ENCODE measurements at regions not wholly inside any gene's neighbourhood (a gene's known extent, or its start where the extent isn't known, plus 50 kb on each side); places are given as distances from the start of the nearest gene placed in this dataset.

DNA sequence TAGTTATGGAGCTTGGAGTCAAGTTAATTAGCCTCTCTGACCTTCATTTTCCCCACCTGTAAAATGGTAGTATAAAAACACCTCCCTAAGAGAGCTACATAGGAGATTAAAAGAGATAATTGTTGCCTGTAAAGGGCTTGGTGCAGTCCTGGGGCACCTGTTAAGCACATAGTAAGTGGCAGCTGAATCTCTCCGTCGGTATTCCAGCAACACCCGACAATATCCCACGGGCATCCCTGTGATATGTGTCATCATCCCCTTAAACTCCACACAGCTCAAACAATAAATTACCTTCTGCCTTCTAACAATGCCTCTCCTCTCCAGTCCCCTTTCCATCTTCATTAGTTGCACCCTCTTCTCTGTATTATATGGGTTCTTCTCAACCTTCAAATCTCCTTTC lies 121.5 kb downstream of the C11orf91 start:
- Histone ChIP-seq H3K4me1 (ENCODE audit: control insufficient read depth, insufficient read depth, low read length) (no peaks in the 10 kb centered on the region), H3K4me3 (ENCODE audit: low read length) (no peak overlapping the region), H3K9me3 (ENCODE audit: control insufficient read depth, low read length) (no peaks in the 10 kb centered on the region), H3K36me3 (ENCODE audit: control insufficient read depth, insufficient read depth, low read length, severe bottlenecking) (peaks cover 4% of the 10 kb centered on the region), H3K9ac (ENCODE audit: low read length) (no peak overlapping the region), H3K27me3 (replicated peaks; ENCODE audit: control insufficient read depth, insufficient read depth, low read length) (no peaks in the 10 kb centered on the region)
- no peak for DNase-seq (ENCODE audit: low read depth)

GRCh38 chr11:33577204-33577603 lies 123.4 kb downstream of the C11orf91 start:
- Histone ChIP-seq H3K27me3 (replicated peaks; ENCODE audit: control insufficient read depth, insufficient read depth, low read length) (no peaks in the 10 kb centered on the region), H3K36me3 (ENCODE audit: control insufficient read depth, insufficient read depth, low read length, severe bottlenecking) (peaks cover 7% of the 10 kb centered on the region), H3K4me3 (ENCODE audit: low read length) (no peak overlapping the region), H3K4me1 (ENCODE audit: control insufficient read depth, insufficient read depth, low read length) (no peaks in the 10 kb centered on the region), H3K9ac (ENCODE audit: low read length) (no peak overlapping the region), H3K9me3 (ENCODE audit: control insufficient read depth, low read length) (peaks cover 3% of the 10 kb centered on the region)
- DNase-seq (ENCODE audit: low read depth) = no peak

DNA sequence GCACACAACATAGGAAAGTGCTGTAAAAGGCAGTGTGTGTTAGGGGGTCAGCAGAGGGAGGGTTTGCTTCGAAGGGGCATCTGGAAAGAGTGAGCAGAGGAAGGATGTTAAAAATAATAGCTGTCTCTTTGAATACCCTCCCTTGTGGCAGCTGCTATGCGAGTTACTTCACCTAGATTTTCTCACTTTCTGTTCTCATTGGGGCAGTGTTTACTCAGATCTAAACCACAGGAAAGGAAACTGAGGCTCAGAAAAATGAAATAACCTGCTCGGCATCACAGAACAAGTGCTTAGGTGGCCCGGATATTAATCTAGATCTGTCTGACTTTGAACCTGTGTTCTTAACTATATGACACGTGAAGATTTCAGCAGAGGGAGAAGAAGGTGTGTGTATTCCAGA lies 125.3 kb downstream of the C11orf91 start:
- no peaks in the 10 kb centered on the region for H3K4me1 ChIP-seq (ENCODE audit: control insufficient read depth, insufficient read depth, low read length)

DNA sequence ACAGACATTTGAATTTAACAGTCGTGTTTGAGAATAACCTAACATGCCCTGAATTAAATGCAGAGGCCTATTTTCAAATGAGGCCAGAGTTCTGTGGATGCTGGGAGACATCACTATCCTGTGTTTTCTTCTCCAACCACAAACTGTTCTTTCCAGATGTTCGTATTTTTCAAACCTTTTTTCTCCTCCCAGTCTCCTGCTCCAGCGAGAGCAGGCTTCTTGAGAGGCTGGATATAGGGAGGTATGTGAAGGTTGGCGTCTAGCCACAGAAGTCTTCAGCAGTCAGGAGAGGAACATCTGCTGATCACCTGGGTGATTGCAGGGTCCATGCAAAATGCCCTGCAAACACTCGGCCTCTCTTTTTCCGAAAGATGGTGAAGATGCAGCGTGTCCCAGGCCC lies 126.3 kb downstream of the C11orf91 start:
- Histone ChIP-seq H3K9me3 (ENCODE audit: control insufficient read depth, low read length) (peaks cover 3% of the 10 kb centered on the region), H3K27me3 (replicated peaks; ENCODE audit: control insufficient read depth, insufficient read depth, low read length) (no peaks in the 10 kb centered on the region), H3K36me3 (ENCODE audit: control insufficient read depth, insufficient read depth, low read length, severe bottlenecking) (peaks cover 9% of the 10 kb centered on the region), H3K4me1 (ENCODE audit: control insufficient read depth, insufficient read depth, low read length) (no peaks in the 10 kb centered on the region), H3K9ac (ENCODE audit: low read length) (no peak overlapping the region), H3K4me3 (ENCODE audit: low read length) (no peak overlapping the region)
- DNase-seq (ENCODE audit: low read depth) = no peak

More for the DNA sequence above, 125.3 kb downstream of the C11orf91 start:
- Histone ChIP-seq H3K9ac (ENCODE audit: low read length) (no peak overlapping the region), H3K9me3 (ENCODE audit: control insufficient read depth, low read length) (peaks cover 3% of the 10 kb centered on the region), H3K27me3 (replicated peaks; ENCODE audit: control insufficient read depth, insufficient read depth, low read length) (no peaks in the 10 kb centered on the region), H3K36me3 (ENCODE audit: control insufficient read depth, insufficient read depth, low read length, severe bottlenecking) (peaks cover 7% of the 10 kb centered on the region), H3K4me3 (ENCODE audit: low read length) (no peak overlapping the region)
- DNase-seq (ENCODE audit: low read depth) = no peak

DNA sequence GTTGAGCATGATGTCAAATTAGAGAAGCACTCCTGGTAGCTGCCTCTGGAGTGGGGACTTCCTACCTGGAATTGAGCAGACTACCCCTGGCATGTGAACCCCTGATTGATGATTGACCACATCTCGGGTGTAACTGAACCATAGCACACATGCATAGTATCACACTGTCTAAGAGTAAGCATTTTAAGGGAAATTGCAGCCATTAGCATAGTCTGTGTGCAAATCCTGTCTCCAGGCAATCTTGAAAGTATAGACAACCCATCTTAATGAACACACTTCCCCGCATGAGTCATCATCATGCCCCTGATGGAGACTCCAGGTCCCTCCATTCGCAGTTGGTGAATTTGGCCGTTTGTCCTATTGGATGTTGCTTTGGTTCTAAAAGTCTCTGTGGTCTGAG lies 131.3 kb downstream of the C11orf91 start:
- H3K4me3 ChIP-seq (ENCODE audit: low read length) = no peak overlapping the region
- no peak overlapping the region for H3K9ac ChIP-seq (ENCODE audit: low read length)
- peaks cover 13% of the 10 kb centered on the region for H3K36me3 ChIP-seq (ENCODE audit: control insufficient read depth, insufficient read depth, low read length, severe bottlenecking)
- no peak for DNase-seq (ENCODE audit: low read depth)
- no peaks in the 10 kb centered on the region for H3K4me1 ChIP-seq (ENCODE audit: control insufficient read depth, insufficient read depth, low read length)
- H3K27me3 ChIP-seq (replicated peaks; ENCODE audit: control insufficient read depth, insufficient read depth, low read length) = no peaks in the 10 kb centered on the region
- peaks cover 3% of the 10 kb centered on the region for H3K9me3 ChIP-seq (ENCODE audit: control insufficient read depth, low read length)

DNA sequence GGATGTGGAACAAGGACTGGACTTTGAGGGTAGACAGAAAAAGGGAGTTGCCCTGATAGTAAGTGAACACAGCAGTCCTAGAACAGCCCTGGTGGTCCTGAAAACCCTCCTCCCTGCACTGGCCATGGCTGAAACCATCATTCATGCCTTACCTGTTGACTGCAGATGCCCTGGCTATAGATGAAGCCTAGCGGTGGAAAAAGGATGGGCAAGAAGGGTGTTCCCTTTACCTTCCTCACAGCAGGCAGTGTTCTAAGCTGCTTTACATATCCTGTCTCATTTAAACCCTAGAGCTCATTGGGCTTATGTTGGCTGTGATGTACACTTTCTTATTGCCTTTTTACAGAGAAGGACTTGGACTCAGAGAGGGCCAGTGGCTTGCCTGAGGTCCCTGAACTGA lies 133.6 kb downstream of the C11orf91 start:
- DNase-seq (ENCODE audit: low read depth) = no peak
- no peak overlapping the region for H3K4me3 ChIP-seq (ENCODE audit: low read length)
- no peaks in the 10 kb centered on the region for H3K4me1 ChIP-seq (ENCODE audit: control insufficient read depth, insufficient read depth, low read length)
- H3K36me3 ChIP-seq (ENCODE audit: control insufficient read depth, insufficient read depth, low read length, severe bottlenecking) = peaks cover 6% of the 10 kb centered on the region
- no peak overlapping the region for H3K9ac ChIP-seq (ENCODE audit: low read length)
- H3K9me3 ChIP-seq (ENCODE audit: control insufficient read depth, low read length) = no peaks in the 10 kb centered on the region
- no peaks in the 10 kb centered on the region for H3K27me3 ChIP-seq (replicated peaks; ENCODE audit: control insufficient read depth, insufficient read depth, low read length)

GRCh38 chr11:33564856-33565453 lies 135.7 kb downstream of the C11orf91 start:
- no peak for DNase-seq (ENCODE audit: low read depth)
- H3K4me1 ChIP-seq (ENCODE audit: control insufficient read depth, insufficient read depth, low read length) = no peaks in the 10 kb centered on the region
- H3K4me3 ChIP-seq (ENCODE audit: low read length) = no peak overlapping the region
- H3K9me3 ChIP-seq (ENCODE audit: control insufficient read depth, low read length) = no peaks in the 10 kb centered on the region
- H3K27me3 ChIP-seq (replicated peaks; ENCODE audit: control insufficient read depth, insufficient read depth, low read length) = no peaks in the 10 kb centered on the region
- H3K36me3 ChIP-seq (ENCODE audit: control insufficient read depth, insufficient read depth, low read length, severe bottlenecking) = peaks cover 11% of the 10 kb centered on the region
- H3K9ac ChIP-seq (ENCODE audit: low read length) = no peak overlapping the region

DNA sequence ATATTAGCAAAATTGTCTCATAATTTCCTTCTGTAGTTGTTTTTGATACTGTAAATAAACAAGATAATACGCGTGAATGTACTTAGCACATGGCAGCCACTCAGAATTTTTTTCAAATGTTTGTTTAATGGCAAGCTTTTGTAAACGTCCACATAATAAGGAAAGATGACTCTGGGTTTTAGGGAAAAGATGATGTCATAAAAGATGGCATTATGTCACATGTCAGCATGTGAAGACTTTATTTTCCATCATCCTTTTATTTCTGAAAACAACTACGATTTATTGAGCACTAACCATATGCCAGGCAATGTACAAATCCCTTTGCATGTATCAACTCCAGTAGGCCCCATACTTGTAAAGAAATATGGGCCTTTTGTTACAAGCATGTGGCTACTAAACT lies 139.9 kb downstream of the C11orf91 start:
- H3K9ac ChIP-seq (ENCODE audit: low read length) = no peak overlapping the region
- no peak for DNase-seq (ENCODE audit: low read depth)
- H3K27me3 ChIP-seq (replicated peaks; ENCODE audit: control insufficient read depth, insufficient read depth, low read length) = no peaks in the 10 kb centered on the region
- no peak overlapping the region for H3K4me3 ChIP-seq (ENCODE audit: low read length)
- peaks cover 5% of the 10 kb centered on the region for H3K36me3 ChIP-seq (ENCODE audit: control insufficient read depth, insufficient read depth, low read length, severe bottlenecking)
- peaks cover 5% of the 10 kb centered on the region for H3K4me1 ChIP-seq (ENCODE audit: control insufficient read depth, insufficient read depth, low read length)
- no peaks in the 10 kb centered on the region for H3K9me3 ChIP-seq (ENCODE audit: control insufficient read depth, low read length)

DNA sequence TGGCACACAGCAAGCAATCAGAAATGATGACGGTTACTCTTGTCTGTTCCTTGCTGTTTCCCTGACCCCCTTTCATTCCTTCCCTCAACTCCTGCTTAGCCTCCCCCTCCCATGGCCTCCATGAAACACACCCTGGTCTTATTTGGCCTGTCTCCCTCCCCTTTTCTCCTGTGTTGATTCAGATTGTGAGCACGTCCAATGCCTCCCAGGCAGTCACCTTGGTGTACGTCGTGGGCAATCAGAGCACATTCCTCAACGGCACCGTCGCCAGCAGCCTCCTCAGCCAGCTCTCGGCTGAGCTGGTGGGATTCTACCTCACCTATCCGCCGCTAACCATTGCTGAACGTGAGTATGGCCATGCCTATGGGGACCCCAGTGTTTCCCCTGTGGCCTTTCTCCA lies 141.1 kb downstream of the C11orf91 start:
- H3K9ac ChIP-seq (ENCODE audit: low read length) = no peak overlapping the region
- no peaks in the 10 kb centered on the region for H3K9me3 ChIP-seq (ENCODE audit: control insufficient read depth, low read length)
- no peak overlapping the region for H3K4me3 ChIP-seq (ENCODE audit: low read length)
- H3K36me3 ChIP-seq (ENCODE audit: control insufficient read depth, insufficient read depth, low read length, severe bottlenecking) = peaks cover 5% of the 10 kb centered on the region
- no peak for DNase-seq (ENCODE audit: low read depth)
- peaks cover 11% of the 10 kb centered on the region for H3K4me1 ChIP-seq (ENCODE audit: control insufficient read depth, insufficient read depth, low read length)
- H3K27me3 ChIP-seq (replicated peaks; ENCODE audit: control insufficient read depth, insufficient read depth, low read length) = no peaks in the 10 kb centered on the region

DNA sequence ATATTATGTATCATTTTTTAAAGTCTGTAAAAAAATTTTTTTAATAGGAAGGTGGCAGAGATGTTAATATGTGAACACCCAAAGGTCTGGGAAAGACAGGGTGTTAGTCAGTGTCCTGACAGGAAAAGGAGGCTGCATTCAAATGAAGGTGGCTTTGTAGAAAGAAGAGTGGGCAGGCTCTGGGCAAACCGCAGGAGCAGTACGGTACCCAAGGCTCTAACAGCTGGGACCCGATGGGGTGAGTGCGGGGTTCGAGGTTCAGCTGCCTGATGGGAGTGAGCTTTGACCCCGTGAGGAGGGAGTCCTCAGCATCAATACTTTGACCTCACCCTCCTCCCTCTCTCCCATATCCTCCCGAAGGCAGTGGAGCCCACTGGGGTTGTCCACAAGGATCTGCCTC lies 142.5 kb downstream of the C11orf91 start:
- H3K36me3 ChIP-seq (ENCODE audit: control insufficient read depth, insufficient read depth, low read length, severe bottlenecking) = peaks cover 5% of the 10 kb centered on the region
- H3K27me3 ChIP-seq (replicated peaks; ENCODE audit: control insufficient read depth, insufficient read depth, low read length) = no peaks in the 10 kb centered on the region
- H3K4me3 ChIP-seq (ENCODE audit: low read length) = no peak overlapping the region
- no peak overlapping the region for H3K9ac ChIP-seq (ENCODE audit: low read length)
- H3K9me3 ChIP-seq (ENCODE audit: control insufficient read depth, low read length) = no peaks in the 10 kb centered on the region
- H3K4me1 ChIP-seq (ENCODE audit: control insufficient read depth, insufficient read depth, low read length) = peaks cover 11% of the 10 kb centered on the region
- DNase-seq (ENCODE audit: low read depth) = no peak

DNA sequence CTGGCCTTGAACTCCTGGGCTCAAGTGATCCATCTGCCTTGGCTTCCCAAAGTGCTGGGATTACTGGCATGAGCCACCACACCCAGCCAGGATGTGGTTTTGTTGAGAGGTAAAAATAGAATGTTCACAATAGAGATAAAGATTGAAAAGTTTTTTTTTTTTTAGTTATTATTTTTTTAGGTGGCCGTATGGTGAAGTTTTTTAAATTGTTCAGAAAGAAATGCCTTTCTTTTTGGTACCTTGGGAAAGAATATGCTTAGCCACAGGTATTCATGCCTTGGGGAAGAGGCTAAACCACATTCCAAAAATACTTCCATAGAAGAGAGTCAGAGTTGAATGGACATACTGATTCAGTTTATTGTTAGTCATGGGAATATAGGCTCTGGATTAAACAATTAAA lies 143.4 kb downstream of the C11orf91 start:
- Histone ChIP-seq H3K4me1 (ENCODE audit: control insufficient read depth, insufficient read depth, low read length) (peaks cover 11% of the 10 kb centered on the region), H3K36me3 (ENCODE audit: control insufficient read depth, insufficient read depth, low read length, severe bottlenecking) (peaks cover 5% of the 10 kb centered on the region), H3K27me3 (replicated peaks; ENCODE audit: control insufficient read depth, insufficient read depth, low read length) (no peaks in the 10 kb centered on the region), H3K9ac (ENCODE audit: low read length) (no peak overlapping the region), H3K4me3 (ENCODE audit: low read length) (no peak overlapping the region), H3K9me3 (ENCODE audit: control insufficient read depth, low read length) (no peaks in the 10 kb centered on the region)
- DNase-seq (ENCODE audit: low read depth) = peak; percentile 35

DNA sequence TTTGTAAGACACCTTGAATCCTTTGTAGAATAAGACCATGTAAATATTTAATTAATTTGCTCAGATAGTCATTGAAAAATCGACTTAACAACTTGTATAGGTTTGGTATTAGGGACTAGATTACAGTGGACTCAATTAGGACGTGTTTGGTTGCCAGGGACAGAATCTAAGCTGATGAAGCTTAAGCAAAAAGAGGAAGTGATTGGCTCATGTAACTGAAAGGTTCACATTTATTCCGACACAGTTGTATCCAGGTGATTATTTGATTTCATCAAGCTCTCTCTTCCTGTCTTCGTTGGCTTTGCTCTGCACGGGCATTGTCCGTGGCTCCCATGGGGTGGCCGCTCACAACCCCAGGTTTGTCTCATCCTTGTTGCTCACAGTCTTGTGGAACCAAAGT lies 146.4 kb downstream of the C11orf91 start:
- Histone ChIP-seq H3K4me1 (ENCODE audit: control insufficient read depth, insufficient read depth, low read length) (peaks cover 11% of the 10 kb centered on the region), H3K9ac (ENCODE audit: low read length) (no peak overlapping the region), H3K9me3 (ENCODE audit: control insufficient read depth, low read length) (no peaks in the 10 kb centered on the region), H3K4me3 (ENCODE audit: low read length) (no peak overlapping the region), H3K27me3 (replicated peaks; ENCODE audit: control insufficient read depth, insufficient read depth, low read length) (no peaks in the 10 kb centered on the region), H3K36me3 (ENCODE audit: control insufficient read depth, insufficient read depth, low read length, severe bottlenecking) (no peaks in the 10 kb centered on the region)
- DNase-seq (ENCODE audit: low read depth) = no peak

All from adipocyte (in vitro differentiated cells).